C4-2B (cell line): ENCODE measurements at regions not wholly inside any gene's neighbourhood (a gene's known extent, or its start where the extent isn't known, plus 50 kb on each side); places are given as distances from the start of the nearest gene placed in this dataset.

Experiments
- ZFX ChIP-seq: fragments of 450-650 bp; IDR thresholded peaks from 2 replicates; pipeline ENCODE4 v1.6.1; 2017
- TF ChIP-seq, protein P1 (sequence below): fragments of 450-650 bp; conservative IDR thresholded peaks from 2 replicates; pipeline ENCODE4 v1.5.1; 2017; ENCODE audit warnings: mild to moderate bottlenecking

DNA sequence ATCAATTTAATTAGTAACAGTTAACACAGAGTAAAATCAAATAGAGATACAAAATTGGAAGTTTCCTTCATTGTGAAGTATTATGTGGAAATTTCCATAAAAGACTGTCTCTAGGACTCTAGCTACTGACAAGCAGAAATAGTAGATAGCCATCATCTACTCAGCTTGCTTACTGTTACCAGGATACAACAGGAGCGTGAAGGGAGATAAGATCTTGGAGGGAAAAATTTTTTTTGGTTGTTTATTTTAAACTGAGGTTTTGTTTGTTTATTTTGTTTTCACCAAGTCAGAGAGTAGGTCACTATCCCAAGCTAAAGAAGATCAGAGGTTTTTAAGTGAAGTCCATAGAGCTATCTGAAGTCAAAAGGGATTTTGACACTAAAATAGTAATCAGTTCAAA, 861.3 kb upstream of the MGAT4C start:
- TF ChIP-seq, protein P1, sequence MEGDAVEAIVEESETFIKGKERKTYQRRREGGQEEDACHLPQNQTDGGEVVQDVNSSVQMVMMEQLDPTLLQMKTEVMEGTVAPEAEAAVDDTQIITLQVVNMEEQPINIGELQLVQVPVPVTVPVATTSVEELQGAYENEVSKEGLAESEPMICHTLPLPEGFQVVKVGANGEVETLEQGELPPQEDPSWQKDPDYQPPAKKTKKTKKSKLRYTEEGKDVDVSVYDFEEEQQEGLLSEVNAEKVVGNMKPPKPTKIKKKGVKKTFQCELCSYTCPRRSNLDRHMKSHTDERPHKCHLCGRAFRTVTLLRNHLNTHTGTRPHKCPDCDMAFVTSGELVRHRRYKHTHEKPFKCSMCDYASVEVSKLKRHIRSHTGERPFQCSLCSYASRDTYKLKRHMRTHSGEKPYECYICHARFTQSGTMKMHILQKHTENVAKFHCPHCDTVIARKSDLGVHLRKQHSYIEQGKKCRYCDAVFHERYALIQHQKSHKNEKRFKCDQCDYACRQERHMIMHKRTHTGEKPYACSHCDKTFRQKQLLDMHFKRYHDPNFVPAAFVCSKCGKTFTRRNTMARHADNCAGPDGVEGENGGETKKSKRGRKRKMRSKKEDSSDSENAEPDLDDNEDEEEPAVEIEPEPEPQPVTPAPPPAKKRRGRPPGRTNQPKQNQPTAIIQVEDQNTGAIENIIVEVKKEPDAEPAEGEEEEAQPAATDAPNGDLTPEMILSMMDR, result no peak
- TF ChIP-seq ZFX, result no peak
